ENCODE measurements at regions not wholly inside any gene's neighbourhood (a gene's known extent, or its start where the extent isn't known, plus 50 kb on each side); places are given as distances from the start of the nearest gene placed in this dataset.

GRCh38 chr20:41693136-41693979, 75.2 kb upstream of the CHD6 start:
- no peaks in the 10 kb centered on the region for H4K20me1 ChIP-seq (ENCODE audit: insufficient read depth, low read length)
- H3K36me3 ChIP-seq (replicated peaks; ENCODE audit: insufficient read depth, low read length) = no peaks in the 10 kb centered on the region
- DNase-seq = peak; percentile 92
- peaks cover 32% of the 10 kb centered on the region for H3K4me1 ChIP-seq (ENCODE audit: low read length)
- peak overlapping the region; percentile 91 for H3K4me2 ChIP-seq (ENCODE audit: low read depth, low read length)
- H3K27me3 ChIP-seq (replicated peaks; ENCODE audit: insufficient read depth, low read length) = no peaks in the 10 kb centered on the region
- TF ChIP-seq EZH2phosphoT487 (IDR thresholded peaks at IDR 0.05; ENCODE audit: low read length) = no peak
- TF ChIP-seq CTCF (IDR thresholded peaks at IDR 0.05; ENCODE audit: low read length) = peak; percentile 55
- peak overlapping the region; percentile 81 for H3K9ac ChIP-seq (ENCODE audit: low read length)
- peak overlapping the region; percentile 92 for H3K27ac ChIP-seq (ENCODE audit: low read length)
- peaks cover 23% of the 10 kb centered on the region for H3F3A ChIP-seq (ENCODE audit: insufficient read depth, low read length)
- H3K9me3 ChIP-seq (replicated peaks; ENCODE audit: insufficient read depth, low read length) = no peaks in the 10 kb centered on the region
- H3K9me2 ChIP-seq (replicated peaks; ENCODE audit: insufficient read depth, low read length) = no peaks in the 10 kb centered on the region
- H3K79me2 ChIP-seq (ENCODE audit: low read length) = no peaks in the 10 kb centered on the region
- peak overlapping the region; percentile 73 for H3K4me3 ChIP-seq (ENCODE audit: low read length)
- H2AFZ ChIP-seq (ENCODE audit: low read length) = peak overlapping the region; percentile 93

GRCh38 chr20:41692479-41693135, 74.4 kb upstream of the CHD6 start:
- H3K27me3 ChIP-seq (replicated peaks; ENCODE audit: insufficient read depth, low read length) = no peaks in the 10 kb centered on the region
- peak overlapping the region; percentile 91 for H3K4me2 ChIP-seq (ENCODE audit: low read depth, low read length)
- H3F3A ChIP-seq (ENCODE audit: insufficient read depth, low read length) = peaks cover 23% of the 10 kb centered on the region
- peak overlapping the region; percentile 93 for H2AFZ ChIP-seq (ENCODE audit: low read length)
- no peak for TF ChIP-seq EZH2 (optimal IDR thresholded peaks at IDR 0.05; ENCODE audit: low read depth, low read length)
- no peak for TF ChIP-seq EZH2phosphoT487 (IDR thresholded peaks at IDR 0.05; ENCODE audit: low read length)
- no peak for TF ChIP-seq CTCF (IDR thresholded peaks at IDR 0.05; ENCODE audit: low read length)
- H4K20me1 ChIP-seq (ENCODE audit: insufficient read depth, low read length) = no peaks in the 10 kb centered on the region
- H3K79me2 ChIP-seq (ENCODE audit: low read length) = no peaks in the 10 kb centered on the region
- peaks cover 30% of the 10 kb centered on the region for H3K4me1 ChIP-seq (ENCODE audit: low read length)
- no peaks in the 10 kb centered on the region for H3K9me3 ChIP-seq (replicated peaks; ENCODE audit: insufficient read depth, low read length)
- peak; percentile 81 for DNase-seq
- H3K27ac ChIP-seq (ENCODE audit: low read length) = peak overlapping the region; percentile 92
- H3K9ac ChIP-seq (ENCODE audit: low read length) = peak overlapping the region; percentile 81
- no peaks in the 10 kb centered on the region for H3K9me2 ChIP-seq (replicated peaks; ENCODE audit: insufficient read depth, low read length)
- no peaks in the 10 kb centered on the region for H3K36me3 ChIP-seq (replicated peaks; ENCODE audit: insufficient read depth, low read length)
- H3K4me3 ChIP-seq (ENCODE audit: low read length) = peak overlapping the region; percentile 73

GRCh38 chr20:41691443-41691842, 73.3 kb upstream of the CHD6 start:
- Histone ChIP-seq H3K4me1 (ENCODE audit: low read length) (peaks cover 24% of the 10 kb centered on the region), H3K79me2 (ENCODE audit: low read length) (no peaks in the 10 kb centered on the region), H3K27ac (ENCODE audit: low read length) (no peak overlapping the region), H3F3A (ENCODE audit: insufficient read depth, low read length) (peaks cover 23% of the 10 kb centered on the region), H4K20me1 (ENCODE audit: insufficient read depth, low read length) (no peaks in the 10 kb centered on the region), H3K27me3 (replicated peaks; ENCODE audit: insufficient read depth, low read length) (no peaks in the 10 kb centered on the region), H3K9ac (ENCODE audit: low read length) (no peak overlapping the region), H3K36me3 (replicated peaks; ENCODE audit: insufficient read depth, low read length) (no peaks in the 10 kb centered on the region), H3K4me3 (ENCODE audit: low read length) (no peak overlapping the region), H3K9me2 (replicated peaks; ENCODE audit: insufficient read depth, low read length) (no peaks in the 10 kb centered on the region), H3K4me2 (ENCODE audit: low read depth, low read length) (no peak overlapping the region), H3K9me3 (replicated peaks; ENCODE audit: insufficient read depth, low read length) (no peaks in the 10 kb centered on the region), H2AFZ (ENCODE audit: low read length) (no peak overlapping the region)
- no peak for DNase-seq
- TF ChIP-seq CTCF (IDR thresholded peaks at IDR 0.05; ENCODE audit: low read length) (no peak), EZH2 (optimal IDR thresholded peaks at IDR 0.05; ENCODE audit: low read depth, low read length) (no peak), EZH2phosphoT487 (IDR thresholded peaks at IDR 0.05; ENCODE audit: low read length) (no peak)
